ENCODE measurements at regions not wholly inside any gene's neighbourhood (a gene's known extent, or its start where the extent isn't known, plus 50 kb on each side); places are given as distances from the start of the nearest gene placed in this dataset.

- H3K4me3 ChIP-seq (ENCODE audit: low read depth, low read length): no peak overlapping the region
- Mint-ChIP-seq H3K4me1 (ENCODE audit: low read depth, unreplicated experiment) (no peaks in the 10 kb centered on the region), H3K4me3 (ENCODE audit: unreplicated experiment) (no peak overlapping the region), H3K36me3 (ENCODE audit: insufficient read depth, unreplicated experiment) (no peaks in the 10 kb centered on the region), H3K27ac (ENCODE audit: unreplicated experiment) (no peak overlapping the region), H3K9me3 (ENCODE audit: unreplicated experiment) (no peaks in the 10 kb centered on the region), H3K27me3 (ENCODE audit: insufficient read depth, unreplicated experiment) (peaks cover 18% of the 10 kb centered on the region)
- H3K9me3 ChIP-seq: no peaks in the 10 kb centered on the region
- no peak for DNase-seq
- intact Hi-C loops (cut with micrococcal nuclease; ENCODE audit: unreplicated experiment): no loop called here
- ChIA-PET POLR2A (no interaction called here), CTCF (no interaction called here)
- no peak for TF ChIP-seq CTCF (IDR thresholded peaks at IDR 0.05; ENCODE audit: insufficient read depth in 1 of 2, low read depth in 1 of 2, low read length in 1 of 2, severe bottlenecking in 1 of 2, unreplicated experiment in 1 of 2)
- H3K4me1 ChIP-seq: no peaks in the 10 kb centered on the region
- H3K36me3 ChIP-seq (ENCODE audit: control insufficient read depth, insufficient read depth, low read length): no peaks in the 10 kb centered on the region
- no TSS peak for BruUV-seq (replicated peaks)
- no peaks in the 10 kb centered on the region for H3K27me3 ChIP-seq (replicated peaks; ENCODE audit: control insufficient read depth, insufficient read depth, low read length)
Measured at GRCh38 chrX:39534949-39535348, 562.8 kb downstream of the BCOR start.

- POLR2A ChIA-PET: no interaction called here
- intact Hi-C loops (cut with micrococcal nuclease; ENCODE audit: unreplicated experiment): no loop called here
- H3K4me1 Mint-ChIP-seq (ENCODE audit: low read depth, unreplicated experiment): no peaks in the 10 kb centered on the region
Measured at GRCh38 chrX:39536211-39536610, 561.5 kb downstream of the BCOR start.

GRCh38 chrX:39541881-39542280 is 555.9 kb downstream of the BCOR start:
- no peak for DNase-seq
- no peak overlapping the region for H3K4me3 Mint-ChIP-seq (ENCODE audit: unreplicated experiment)
- H3K9me3 Mint-ChIP-seq (ENCODE audit: unreplicated experiment): no peaks in the 10 kb centered on the region
- intact Hi-C loops (cut with micrococcal nuclease; ENCODE audit: unreplicated experiment): no loop called here
- no peaks in the 10 kb centered on the region for H3K36me3 Mint-ChIP-seq (ENCODE audit: insufficient read depth, unreplicated experiment)
- H3K27ac Mint-ChIP-seq (ENCODE audit: unreplicated experiment): no peak overlapping the region
- POLR2A ChIA-PET: no interaction called here
- H3K27me3 Mint-ChIP-seq (ENCODE audit: insufficient read depth, unreplicated experiment): peaks cover 9% of the 10 kb centered on the region
- TF ChIP-seq CTCF (IDR thresholded peaks at IDR 0.05; ENCODE audit: insufficient read depth in 1 of 2, low read depth in 1 of 2, low read length in 1 of 2, severe bottlenecking in 1 of 2, unreplicated experiment in 1 of 2): no peak
- Histone ChIP-seq H3K4me3 (ENCODE audit: low read depth, low read length) (no peak overlapping the region), H3K4me1 (no peaks in the 10 kb centered on the region), H3K27me3 (replicated peaks; ENCODE audit: control insufficient read depth, insufficient read depth, low read length) (no peaks in the 10 kb centered on the region), H3K36me3 (ENCODE audit: control insufficient read depth, insufficient read depth, low read length) (no peaks in the 10 kb centered on the region), H3K9me3 (no peaks in the 10 kb centered on the region)
- CTCF ChIA-PET: no interaction called here
- H3K4me1 Mint-ChIP-seq (ENCODE audit: low read depth, unreplicated experiment): no peaks in the 10 kb centered on the region
- BruUV-seq (replicated peaks): no TSS peak

More at GRCh38 chrX:39536211-39536610, 561.5 kb downstream of the BCOR start:
- no TSS peak for BruUV-seq (replicated peaks)
- Histone ChIP-seq H3K27me3 (replicated peaks; ENCODE audit: control insufficient read depth, insufficient read depth, low read length) (no peaks in the 10 kb centered on the region), H3K9me3 (no peaks in the 10 kb centered on the region), H3K4me1 (no peaks in the 10 kb centered on the region), H3K4me3 (ENCODE audit: low read depth, low read length) (no peak overlapping the region), H3K36me3 (ENCODE audit: control insufficient read depth, insufficient read depth, low read length) (no peaks in the 10 kb centered on the region)
- Mint-ChIP-seq H3K9me3 (ENCODE audit: unreplicated experiment) (no peaks in the 10 kb centered on the region), H3K27me3 (ENCODE audit: insufficient read depth, unreplicated experiment) (peaks cover 18% of the 10 kb centered on the region), H3K4me3 (ENCODE audit: unreplicated experiment) (no peak overlapping the region), H3K36me3 (ENCODE audit: insufficient read depth, unreplicated experiment) (no peaks in the 10 kb centered on the region), H3K27ac (ENCODE audit: unreplicated experiment) (no peak overlapping the region)
- TF ChIP-seq CTCF (IDR thresholded peaks at IDR 0.05; ENCODE audit: insufficient read depth in 1 of 2, low read depth in 1 of 2, low read length in 1 of 2, severe bottlenecking in 1 of 2, unreplicated experiment in 1 of 2): no peak
- no peak for DNase-seq
- CTCF ChIA-PET: no interaction called here

Data from Caco-2 (cell line).